ENCODE measurements at regions not wholly inside any gene's neighbourhood (a gene's known extent, or its start where the extent isn't known, plus 50 kb on each side); places are given as distances from the start of the nearest gene placed in this dataset.
A peak's percentile ranks its signal among the peaks of the same experiment; 100 is the strongest.

- no peak for ATAC-seq
- TF ChIP-seq, protein P1, sequence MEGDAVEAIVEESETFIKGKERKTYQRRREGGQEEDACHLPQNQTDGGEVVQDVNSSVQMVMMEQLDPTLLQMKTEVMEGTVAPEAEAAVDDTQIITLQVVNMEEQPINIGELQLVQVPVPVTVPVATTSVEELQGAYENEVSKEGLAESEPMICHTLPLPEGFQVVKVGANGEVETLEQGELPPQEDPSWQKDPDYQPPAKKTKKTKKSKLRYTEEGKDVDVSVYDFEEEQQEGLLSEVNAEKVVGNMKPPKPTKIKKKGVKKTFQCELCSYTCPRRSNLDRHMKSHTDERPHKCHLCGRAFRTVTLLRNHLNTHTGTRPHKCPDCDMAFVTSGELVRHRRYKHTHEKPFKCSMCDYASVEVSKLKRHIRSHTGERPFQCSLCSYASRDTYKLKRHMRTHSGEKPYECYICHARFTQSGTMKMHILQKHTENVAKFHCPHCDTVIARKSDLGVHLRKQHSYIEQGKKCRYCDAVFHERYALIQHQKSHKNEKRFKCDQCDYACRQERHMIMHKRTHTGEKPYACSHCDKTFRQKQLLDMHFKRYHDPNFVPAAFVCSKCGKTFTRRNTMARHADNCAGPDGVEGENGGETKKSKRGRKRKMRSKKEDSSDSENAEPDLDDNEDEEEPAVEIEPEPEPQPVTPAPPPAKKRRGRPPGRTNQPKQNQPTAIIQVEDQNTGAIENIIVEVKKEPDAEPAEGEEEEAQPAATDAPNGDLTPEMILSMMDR (IDR thresholded peaks at IDR 0.05), result no peak
- no peaks in the 10 kb centered on the region for H3K9me3 ChIP-seq
- H3K4me3 ChIP-seq, result no peak overlapping the region
- no peaks in the 10 kb centered on the region for H3K36me3 ChIP-seq
- no peaks in the 10 kb centered on the region for H3K27me3 ChIP-seq
- H3K27ac ChIP-seq, result no peak overlapping the region
- intact Hi-C loops (cut with DNase I), result no loop called here
- DNase-seq, result no peak
- H3K4me1 ChIP-seq, result no peaks in the 10 kb centered on the region
Measured at GRCh38 chr11:111099028-111099713, 146.4 kb upstream of the POU2AF2 start.

- TF ChIP-seq, protein P1 (IDR thresholded peaks at IDR 0.05), result no peak
- DNase-seq (no peak), ATAC-seq (no peak)
- Histone ChIP-seq H3K27ac (no peak overlapping the region), H3K36me3 (no peaks in the 10 kb centered on the region), H3K4me1 (no peaks in the 10 kb centered on the region), H3K27me3 (no peaks in the 10 kb centered on the region), H3K9me3 (no peaks in the 10 kb centered on the region), H3K4me3 (no peak overlapping the region)
- intact Hi-C loops (cut with DNase I), result no loop called here
Measured at GRCh38 chr11:111098091-111098490, 147.4 kb upstream of the POU2AF2 start.

DNA sequence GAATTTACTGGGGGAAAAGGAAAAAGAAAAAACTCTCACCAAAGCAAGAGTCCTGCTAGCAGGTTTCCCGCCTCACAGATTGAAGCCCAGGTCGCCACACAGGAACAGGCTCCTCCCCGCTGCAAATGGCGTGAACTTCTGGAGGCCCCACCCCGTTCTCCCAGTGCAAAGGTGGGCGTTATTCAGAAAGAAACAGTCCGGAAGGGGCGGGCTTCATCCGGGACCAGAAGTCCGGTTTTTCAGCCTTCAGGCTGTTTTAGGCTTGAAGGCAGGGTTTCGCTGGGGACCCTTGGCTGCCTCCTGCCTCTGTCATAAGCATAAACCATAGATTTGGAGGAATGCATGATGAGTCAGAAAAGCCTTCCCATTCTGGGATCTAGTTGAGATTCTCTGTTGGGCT, 148.3 kb upstream of the POU2AF2 start:
- ATAC-seq (peak; percentile 97), DNase-seq (peak in 3 of 4 donors; percentile 68 to 77 (median 73))
- Histone ChIP-seq H3K4me1 (no peaks in the 10 kb centered on the region), H3K27me3 (no peaks in the 10 kb centered on the region), H3K9me3 (no peaks in the 10 kb centered on the region), H3K36me3 (no peaks in the 10 kb centered on the region), H3K27ac (no peak overlapping the region), H3K4me3 (peak overlapping the region; percentile 17 to 31)
- intact Hi-C loops (cut with DNase I), result no loop called here
- TF ChIP-seq, protein P1 (IDR thresholded peaks at IDR 0.05), result no peak

- Histone ChIP-seq H3K27me3 (no peaks in the 10 kb centered on the region), H3K9me3 (no peaks in the 10 kb centered on the region), H3K4me3 (no peak overlapping the region), H3K4me1 (no peaks in the 10 kb centered on the region), H3K27ac (no peak overlapping the region), H3K36me3 (no peaks in the 10 kb centered on the region)
- TF ChIP-seq, protein P1 (IDR thresholded peaks at IDR 0.05), result no peak
- ATAC-seq (no peak), DNase-seq (no peak)
- intact Hi-C loops (cut with DNase I), result no loop called here
Measured at GRCh38 chr11:111095327-111095726, 150.2 kb upstream of the POU2AF2 start.

- TF ChIP-seq, protein P1 (IDR thresholded peaks at IDR 0.05), result no peak
- H3K27me3 ChIP-seq, result no peaks in the 10 kb centered on the region
Measured at GRCh38 chr11:111093061-111093460, 152.5 kb upstream of the POU2AF2 start.

More at GRCh38 chr11:111093061-111093460, 152.5 kb upstream of the POU2AF2 start:
- ATAC-seq (no peak), DNase-seq (no peak)
- Histone ChIP-seq H3K4me3 (no peak overlapping the region), H3K27ac (no peak overlapping the region), H3K9me3 (no peaks in the 10 kb centered on the region), H3K36me3 (no peaks in the 10 kb centered on the region), H3K4me1 (no peaks in the 10 kb centered on the region)
- intact Hi-C loops (cut with DNase I), result no loop called here
